Spleen (tissue), 7 donors: ENCODE measurements at regions not wholly inside any gene's neighbourhood (a gene's known extent, or its start where the extent isn't known, plus 50 kb on each side); places are given as distances from the start of the nearest gene placed in this dataset.

ENCODE experiments used
- CTCF ChIP-seq, 11 experiments: fragments of 200-600 bp in 7 of 11; fragments of 450-650 bp in 4 of 11; sonication (generic) in 4 of 11; IDR thresholded peaks in 8 of 11; conservative IDR thresholded peaks in 3 of 11; 1 replicate in 7 of 11; 2 replicates in 4 of 11; pipeline versions ENCODE4 v1.4.0 to v1.8.0; 2016 to 2021; ENCODE audit warnings: antibody characterized with exemption in 11 of 11, inconsistent platforms in 4 of 11, mild to moderate bottlenecking in 1 of 11
- POLR2A ChIP-seq, 3 donors: fragments of 450-650 bp; IDR thresholded peaks; one replicate each; pipeline ENCODE4 v1.5.1; 2017; ENCODE audit warnings: antibody characterized with exemption in 3 of 3, mild to moderate bottlenecking in 1 of 3
- donor health status: DM: no; HTN: no; CAD: no; lungs with moderate emphysema.
- donor health status: DM: no; HTN: no; CAD: no.
- donor health status: DM: no; HTN: no; CAD: no.

DNA sequence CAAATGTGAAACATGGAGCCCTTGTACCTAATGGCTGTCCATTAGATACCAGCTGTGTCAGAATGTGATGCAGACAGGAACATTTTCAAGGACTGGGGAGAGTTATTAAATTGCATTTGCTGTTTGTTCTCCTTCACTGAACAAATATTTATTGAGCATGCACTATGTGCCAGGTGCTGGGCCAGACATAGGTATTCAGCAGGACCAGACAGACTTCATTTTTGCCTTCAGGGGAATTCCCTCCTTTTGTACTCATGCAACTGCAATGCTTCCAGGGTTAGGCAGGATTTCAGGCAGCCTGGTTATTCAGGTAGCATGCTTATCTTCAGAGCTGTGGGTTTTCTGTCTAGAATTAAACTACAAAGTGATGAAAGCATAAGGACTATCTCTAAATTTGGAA lies 64.2 kb upstream of the SMYD2 start:
- TF ChIP-seq POLR2A (IDR thresholded peaks at IDR 0.05) (no peak), CTCF (IDR thresholded peaks at IDR 0.05 in 8 of 11, conservative IDR thresholded peaks at IDR 0.05 in 3 of 11) (no peak)
